ENCODE measurements at regions not wholly inside any gene's neighbourhood (a gene's known extent, or its start where the extent isn't known, plus 50 kb on each side); places are given as distances from the start of the nearest gene placed in this dataset.

DNA sequence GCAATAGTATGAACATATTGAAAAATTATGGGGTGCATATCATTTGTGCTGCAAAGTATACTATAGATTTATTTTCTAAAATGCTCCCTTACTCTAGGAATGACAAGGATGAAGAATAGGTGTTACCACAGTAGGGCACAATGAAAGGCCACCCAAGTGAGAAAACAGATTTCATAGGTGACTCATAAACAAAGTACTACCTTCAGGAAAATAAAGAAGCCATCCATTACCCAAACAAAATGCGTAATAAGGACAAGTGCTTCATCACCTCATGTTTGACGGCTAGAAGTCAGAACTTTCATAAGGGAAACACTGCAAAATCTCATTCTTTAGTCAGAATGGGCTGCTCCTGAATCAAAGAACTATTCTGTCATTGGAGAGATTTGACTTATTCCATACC is 116.6 kb downstream of the MFSD1 start:
- TF ChIP-seq EZH2 (IDR thresholded peaks at IDR 0.05) (no peak), POLR2AphosphoS5 (IDR thresholded peaks at IDR 0.05; ENCODE audit: borderline replicate concordance, low read depth, low read length) (no peak), FOXP2 (optimal IDR thresholded peaks at IDR 0.05; ENCODE audit: control extremely low read depth, extremely low read length, insufficient read depth) (no peak)

All from SK-N-MC (cell line).